OCI-LY7 (cell line): ENCODE measurements at regions not wholly inside any gene's neighbourhood (a gene's known extent, or its start where the extent isn't known, plus 50 kb on each side); places are given as distances from the start of the nearest gene placed in this dataset. TPM values are rescaled to one million over a fixed set of nuclear protein-coding genes. Genes with fewer than 3 reads are reported as not detected.

ENCODE experiments used
- BruUV-seq: library from RNA; stranded (reverse); fragments of 400-500 nt; replicated peaks from 2 replicates; lab custom pipeline; 2021; lab: Mats Ljungman, UMichigan
- CTCF ChIA-PET: fragments of 300-600 bp; sonication (Branson Sonifier 250); formaldehyde crosslinking; loops from one replicate; lab custom pipeline; 2022; ENCODE audit warnings: antibody characterized with exemption; ENCODE audit not compliant: unreplicated experiment; lab: Charles Lee
- POLR2A ChIA-PET: fragments of 300-600 bp; sonication (Branson Sonifier 250); formaldehyde crosslinking; loops from one replicate; lab custom pipeline; 2022; ENCODE audit warnings: antibody characterized with exemption; lab: Charles Lee
- DNase-seq: peaks from one replicate; pipeline ENCODE4 v3.0.0-alpha.2; 2015; ENCODE audit warnings: low spot score
- H2AFZ ChIP-seq: fragments of 200-600 bp; sonication (generic), shearing (Covaris generic); 2 replicates; pipeline ENCODE4 v1.6.1; 2014; ENCODE audit warnings: mild to moderate bottlenecking, antibody characterized with exemption, low read length, moderate library complexity
- H3K27ac ChIP-seq: fragments of 200-600 bp; sonication (generic); 2 replicates; pipeline ENCODE4 v1.5.1; 2014; ENCODE audit warnings: mixed run types, low read depth, mild to moderate bottlenecking, moderate library complexity, low read length, inconsistent platforms; ENCODE audit not compliant: poor library complexity, severe bottlenecking
- H3K36me3 ChIP-seq: fragments of 200-600 bp; sonication (generic); 2 replicates; pipeline ENCODE4 v1.6.1; 2014; ENCODE audit warnings: mild to moderate bottlenecking, antibody characterized with exemption, low read length, moderate library complexity, mixed read lengths; ENCODE audit not compliant: insufficient read depth
- H3K4me1 ChIP-seq: fragments of 200-600 bp; sonication (generic); 2 replicates; pipeline ENCODE4 v1.5.1; 2014; ENCODE audit warnings: mild to moderate bottlenecking, low read length; ENCODE audit not compliant: insufficient read depth, poor library complexity, severe bottlenecking
- H3K4me2 ChIP-seq: fragments of 200-600 bp; sonication (generic); 2 replicates; pipeline ENCODE4 v1.6.1; 2014; ENCODE audit warnings: mild to moderate bottlenecking, low read length
- H3K4me3 ChIP-seq: fragments of 200-600 bp; sonication (generic); 2 replicates; pipeline ENCODE4 v1.5.1; 2014; ENCODE audit warnings: mild to moderate bottlenecking, low read depth, low read length; ENCODE audit not compliant: poor library complexity, severe bottlenecking
- H3K79me2 ChIP-seq: fragments of 200-600 bp; sonication (generic); 2 replicates; pipeline ENCODE4 v1.6.1; 2016; ENCODE audit warnings: low read depth, mild to moderate bottlenecking, low read length, moderate library complexity, mixed read lengths; ENCODE audit not compliant: insufficient read depth
- H3K9me2 ChIP-seq: fragments of 200-600 bp; sonication (generic); 2 replicates; pipeline ENCODE4 v1.6.1; 2016; ENCODE audit warnings: mild to moderate bottlenecking, low read length, mixed read lengths; ENCODE audit not compliant: insufficient read depth
- H3K9me3 ChIP-seq: fragments of 200-600 bp; sonication (generic); 2 replicates; pipeline ENCODE4 v1.6.1; 2014; ENCODE audit warnings: mild to moderate bottlenecking, mixed run types, low read length, mixed read lengths
- H4K20me1 ChIP-seq: fragments of 200-600 bp; sonication (generic); 2 replicates; pipeline ENCODE4 v1.6.1; 2014; ENCODE audit warnings: mild to moderate bottlenecking, antibody characterized with exemption, low read length, moderate library complexity, mixed read lengths; ENCODE audit not compliant: insufficient read depth
- CTCF ChIP-seq: fragments of 200-600 bp; sonication (generic); conservative IDR thresholded peaks from 2 replicates; pipeline ENCODE4 v1.5.1; 2014; ENCODE audit warnings: mild to moderate bottlenecking, antibody characterized with exemption, low read length, moderate library complexity, mixed read lengths
- EZH2phosphoT487 ChIP-seq: fragments of 200-600 bp; sonication (generic); IDR thresholded peaks from 2 replicates; pipeline ENCODE4 v1.6.1; 2018; ENCODE audit warnings: low read depth, borderline replicate concordance, mild to moderate bottlenecking, mixed run types, antibody characterized with exemption, low read length, moderate library complexity, mixed read lengths
- intact Hi-C: fragments of 100-400 bp; cut with micrococcal nuclease; formaldehyde crosslinking; loops from one replicate; pipeline ENCODE4 v1.10.0; 2022; ENCODE audit not compliant: unreplicated experiment
- small RNA-seq: library from RNA; depleted of rRNA; stranded (forward); fragments of <200 nt; gene quantifications from one replicate; pipeline ENCODE3, GENCODE V24; 2014

- no peak for DNase-seq
- Histone ChIP-seq H3K4me2 (no peak overlapping the region), H3K4me1 (no peaks in the 10 kb centered on the region), H3K27ac (no peak overlapping the region), H2AFZ (no peak overlapping the region), H3K9me3 (0 out of 2 replicates have a peak, but pooled peaks cover 16% of the 10 kb centered on the region), H4K20me1 (no peaks in the 10 kb centered on the region), H3K79me2 (no peaks in the 10 kb centered on the region), H3K4me3 (no peak overlapping the region), H3K36me3 (no peaks in the 10 kb centered on the region), H3K9me2 (no peaks in the 10 kb centered on the region)
- TF ChIP-seq EZH2phosphoT487 (no peak), CTCF (no peak)
- intact Hi-C loops = no loop called here
- no TSS peak for BruUV-seq
- ChIA-PET POLR2A (no interaction called here), CTCF (no interaction called here)
Measured at GRCh38 chr15:24617646-24618045, 57.9 kb upstream of the NPAP1 start.

- no peaks in the 10 kb centered on the region for H3K79me2 ChIP-seq
- H3K4me2 ChIP-seq = no peak overlapping the region
- CTCF ChIA-PET = no interaction called here
- H3K27ac ChIP-seq = no peak overlapping the region
- POLR2A ChIA-PET = interaction anchor here (0.6 kb wide), 1 partner anchor 481 kb away, joined by 3 read pairs; no protein-coding TSS in a partner anchor
- no peaks in the 10 kb centered on the region for H4K20me1 ChIP-seq
- intact Hi-C loops = no loop called here
- no peak overlapping the region for H2AFZ ChIP-seq
- H3K9me2 ChIP-seq = no peaks in the 10 kb centered on the region
- DNase-seq = no peak
- H3K4me1 ChIP-seq = no peaks in the 10 kb centered on the region
- no peak overlapping the region for H3K4me3 ChIP-seq
- H3K36me3 ChIP-seq = no peaks in the 10 kb centered on the region
- TF ChIP-seq CTCF (no peak), EZH2phosphoT487 (no peak)
- no TSS peak for BruUV-seq
- 0 out of 2 replicates have a peak, but pooled peaks cover 14% of the 10 kb centered on the region for H3K9me3 ChIP-seq
Measured at GRCh38 chr15:24621630-24622215, 53.9 kb upstream of the NPAP1 start.

Small RNA genes in the stretch of these regions (small RNA-seq; reads per million reads assigned to genes)
- gene RNU6-741P = not detected
